Tibial nerve (tissue), 4 donors: ENCODE measurements at regions not wholly inside any gene's neighbourhood (a gene's known extent, or its start where the extent isn't known, plus 50 kb on each side); places are given as distances from the start of the nearest gene placed in this dataset.
A peak's percentile ranks its signal among the peaks of the same experiment; 100 is the strongest.
"Not testable (repeated sequence)": the region's sequence is repeated elsewhere in the genome, so short reads cannot be mapped to it uniquely, and the experiment has no call there.

ENCODE experiments used
- DNase-seq, 2 donors: peaks; one replicate each; pipeline ENCODE4 v3.0.0-alpha.2; 2019; ENCODE audit warnings: low spot score in 2 of 2
- H3K27ac ChIP-seq, 4 donors: fragments of 200-600 bp; sonication (generic) in 3 of 4; one replicate each; pipeline ENCODE4 v1.5.1; 2017 to 2019; ENCODE audit warnings: mild to moderate bottlenecking in 1 of 4
- H3K27me3 ChIP-seq, 2 donors: fragments of 200-600 bp; sonication (generic) in 1 of 2; one replicate each; pipeline versions ENCODE4 v1.5.1 to v1.6.0; 2017 to 2019
- H3K36me3 ChIP-seq, 3 donors: fragments of 200-600 bp; sonication (generic); one replicate each; pipeline ENCODE4 v1.5.1; 2018 to 2019
- H3K4me1 ChIP-seq, 4 donors: fragments of 200-600 bp; sonication (generic) in 3 of 4; one replicate each; pipeline ENCODE4 v1.5.1; 2017 to 2019
- H3K4me3 ChIP-seq, 4 donors: fragments of 200-600 bp; sonication (generic) in 3 of 4; one replicate each; pipeline ENCODE4 v1.5.1; 2017 to 2019; ENCODE audit warnings: mild to moderate bottlenecking in 1 of 4, moderate library complexity in 1 of 4
- H3K9me3 ChIP-seq, 4 donors: fragments of 200-600 bp; sonication (generic) in 3 of 4; one replicate each; pipeline ENCODE4 v1.5.1; 2017 to 2019
- EP300 ChIP-seq, 2 donors: sonication (generic); formaldehyde crosslinking; IDR thresholded peaks; one replicate each; pipeline ENCODE4 v1.6.1; 2017; ENCODE audit warnings: antibody characterized with exemption in 2 of 2, mild to moderate bottlenecking in 1 of 2
- POLR2A ChIP-seq, 2 donors: fragments of 450-650 bp; IDR thresholded peaks; one replicate each; pipeline ENCODE4 v1.6.1; 2017; ENCODE audit warnings: antibody characterized with exemption in 2 of 2, mild to moderate bottlenecking in 2 of 2, moderate library complexity in 2 of 2
- WGBS, 2 donors: methylation state at CpG; one replicate each; pipeline ENCODE4 v1.1.5; 2018; 5-methylcytosine and 5-hydroxymethylcytosine counted together
- TF ChIP-seq, protein P1 (sequence below), 5 experiments: fragments of 200-600 bp in 3 of 5; fragments of 450-650 bp in 2 of 5; sonication (generic) in 3 of 5; IDR thresholded peaks; one replicate each; pipeline ENCODE4 v1.5.1; 2016 to 2019; ENCODE audit warnings: antibody characterized with exemption in 5 of 5, mild to moderate bottlenecking in 3 of 5, moderate library complexity in 2 of 5

DNA sequence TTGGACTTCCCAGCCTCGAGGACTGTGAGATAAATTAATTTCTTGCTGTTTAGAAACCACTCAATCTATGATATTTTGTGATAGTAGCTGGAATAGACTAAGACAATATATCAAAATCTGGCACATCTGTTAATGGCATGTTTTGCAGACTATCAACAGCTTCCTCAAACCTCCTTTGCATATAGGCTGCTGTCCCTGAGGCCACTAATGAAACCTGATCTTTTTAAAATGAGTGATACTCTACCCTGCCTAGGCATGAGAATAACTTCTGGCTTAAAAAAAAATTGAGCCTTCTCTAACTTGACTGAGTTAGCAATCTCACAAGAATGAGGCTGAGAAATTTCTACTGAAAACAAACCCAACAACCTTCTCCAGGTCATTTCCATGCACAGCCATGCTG, 176.0 kb upstream of the CRBN start:
- no peak for TF ChIP-seq POLR2A (IDR thresholded peaks at IDR 0.05)
- Histone ChIP-seq H3K4me1 (peaks cover 0 to 14% (median 0%) of the 10 kb centered on the region in 4 donors), H3K27ac (peak overlapping the region in 2 of 4 donors; percentile 36 to 82), H3K36me3 (no peaks in the 10 kb centered on the region), H3K27me3 (no peaks in the 10 kb centered on the region), H3K9me3 (no peaks in the 10 kb centered on the region), H3K4me3 (no peak overlapping the region)
- 26 to 42% methylated on average over 1 of the region's 1 CpG for WGBS, 2 donors
- no peak for DNase-seq

GRCh38 chr3:3353153-3353552, 173.7 kb upstream of the CRBN start:
- WGBS, 2 donors = 87% methylated on average over 1 of the region's 1 CpG
- no peak for DNase-seq
- Histone ChIP-seq H3K27me3 (no peaks in the 10 kb centered on the region), H3K27ac (no peak overlapping the region), H3K9me3 (no peaks in the 10 kb centered on the region), H3K4me3 (no peak overlapping the region), H3K36me3 (no peaks in the 10 kb centered on the region), H3K4me1 (peaks cover 0 to 14% (median 0%) of the 10 kb centered on the region in 4 donors)
- TF ChIP-seq, protein P1, sequence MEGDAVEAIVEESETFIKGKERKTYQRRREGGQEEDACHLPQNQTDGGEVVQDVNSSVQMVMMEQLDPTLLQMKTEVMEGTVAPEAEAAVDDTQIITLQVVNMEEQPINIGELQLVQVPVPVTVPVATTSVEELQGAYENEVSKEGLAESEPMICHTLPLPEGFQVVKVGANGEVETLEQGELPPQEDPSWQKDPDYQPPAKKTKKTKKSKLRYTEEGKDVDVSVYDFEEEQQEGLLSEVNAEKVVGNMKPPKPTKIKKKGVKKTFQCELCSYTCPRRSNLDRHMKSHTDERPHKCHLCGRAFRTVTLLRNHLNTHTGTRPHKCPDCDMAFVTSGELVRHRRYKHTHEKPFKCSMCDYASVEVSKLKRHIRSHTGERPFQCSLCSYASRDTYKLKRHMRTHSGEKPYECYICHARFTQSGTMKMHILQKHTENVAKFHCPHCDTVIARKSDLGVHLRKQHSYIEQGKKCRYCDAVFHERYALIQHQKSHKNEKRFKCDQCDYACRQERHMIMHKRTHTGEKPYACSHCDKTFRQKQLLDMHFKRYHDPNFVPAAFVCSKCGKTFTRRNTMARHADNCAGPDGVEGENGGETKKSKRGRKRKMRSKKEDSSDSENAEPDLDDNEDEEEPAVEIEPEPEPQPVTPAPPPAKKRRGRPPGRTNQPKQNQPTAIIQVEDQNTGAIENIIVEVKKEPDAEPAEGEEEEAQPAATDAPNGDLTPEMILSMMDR (IDR thresholded peaks at IDR 0.05) = no peak
- TF ChIP-seq POLR2A (IDR thresholded peaks at IDR 0.05) (no peak), EP300 (IDR thresholded peaks at IDR 0.05) (no peak)

- WGBS, 2 donors = 47 to 56% methylated on average over 3 of the region's 3 CpGs
- Histone ChIP-seq H3K36me3 (no peaks in the 10 kb centered on the region), H3K4me1 (no peaks in the 10 kb centered on the region), H3K9me3 (no peaks in the 10 kb centered on the region), H3K27ac (no peak overlapping the region), H3K4me3 (no peak overlapping the region), H3K27me3 (no peaks in the 10 kb centered on the region)
- DNase-seq = no peak
- TF ChIP-seq, protein P1 (IDR thresholded peaks at IDR 0.05) = no peak
- TF ChIP-seq EP300 (IDR thresholded peaks at IDR 0.05) (no peak), POLR2A (IDR thresholded peaks at IDR 0.05) (no peak)
These were observed 171.7 kb upstream of the CRBN start for GRCh38 chr3:3351226-3351625.

DNA sequence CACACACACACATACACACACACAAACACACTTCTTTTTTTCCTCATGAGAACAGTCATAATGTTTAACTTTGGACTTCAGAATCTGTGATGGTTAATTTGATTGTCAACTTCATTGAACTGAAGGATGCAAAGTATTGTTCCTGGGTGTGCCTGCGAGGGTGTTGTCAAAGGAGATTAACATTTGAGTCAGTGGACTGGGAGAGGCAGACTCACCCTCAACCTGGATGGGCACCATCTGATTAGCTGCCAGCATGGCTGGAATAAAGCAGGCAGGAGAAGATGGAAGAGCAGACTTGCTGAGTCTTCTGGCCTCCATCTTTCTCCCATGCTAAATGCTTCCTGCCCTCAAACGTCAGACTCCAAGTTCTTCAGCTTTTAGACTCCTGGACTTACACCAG, 167.6 kb upstream of the CRBN start:
- H3K4me3 ChIP-seq, H3K9me3 ChIP-seq, H3K4me1 ChIP-seq, H3K27me3 ChIP-seq, DNase-seq, H3K36me3 ChIP-seq, H3K27ac ChIP-seq: not testable (repeated sequence)
- WGBS, 2 donors = 73% methylated on average over 2 of the region's 2 CpGs

GRCh38 chr3:3346556-3346955, 167.1 kb upstream of the CRBN start:
- WGBS, 2 donors = 47 to 51% methylated on average over 2 of the region's 2 CpGs
- Histone ChIP-seq H3K9me3 (no peaks in the 10 kb centered on the region), H3K27me3 (no peaks in the 10 kb centered on the region), H3K27ac (no peak overlapping the region), H3K4me3 (no peak overlapping the region), H3K36me3 (no peaks in the 10 kb centered on the region), H3K4me1 (no peaks in the 10 kb centered on the region)
- TF ChIP-seq POLR2A (IDR thresholded peaks at IDR 0.05) = no peak
- no peak for TF ChIP-seq EP300 (IDR thresholded peaks at IDR 0.05)
- TF ChIP-seq, protein P1 (IDR thresholded peaks at IDR 0.05) = no peak
- no peak for DNase-seq

DNA sequence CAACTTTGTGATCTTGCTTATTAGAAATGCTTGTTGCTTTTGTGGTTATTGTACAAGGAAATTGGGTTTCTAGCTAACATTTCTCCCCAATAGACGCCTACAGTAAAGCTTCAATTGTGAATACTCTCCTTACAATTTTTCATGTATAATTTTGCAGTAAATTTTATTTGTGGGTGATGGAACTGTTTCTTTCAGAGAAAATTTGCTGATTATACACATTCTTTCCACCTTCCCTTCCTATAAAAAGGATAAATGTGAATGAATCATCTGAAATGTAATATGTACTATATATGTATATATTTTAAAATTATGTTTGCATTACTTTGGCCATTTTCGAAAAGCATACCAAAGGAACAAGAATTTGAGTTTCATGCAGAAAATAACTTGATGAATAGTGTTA, 162.7 kb upstream of the CRBN start:
- TF ChIP-seq EP300 (IDR thresholded peaks at IDR 0.05) = no peak
- TF ChIP-seq POLR2A (IDR thresholded peaks at IDR 0.05) = no peak
- TF ChIP-seq, protein P1 (IDR thresholded peaks at IDR 0.05) = no peak
- Histone ChIP-seq H3K4me1 (no peaks in the 10 kb centered on the region), H3K27me3 (no peaks in the 10 kb centered on the region), H3K4me3 (no peak overlapping the region), H3K9me3 (no peaks in the 10 kb centered on the region), H3K36me3 (no peaks in the 10 kb centered on the region), H3K27ac (no peak overlapping the region)
- 48 to 55% methylated on average over 2 of the region's 2 CpGs for whole genome bisulfite sequencing, 2 donors
- no peak for DNase-seq
